ENCODE measurements at regions not wholly inside any gene's neighbourhood (a gene's known extent, or its start where the extent isn't known, plus 50 kb on each side); places are given as distances from the start of the nearest gene placed in this dataset.

- TF ChIP-seq CTCF (tag by site-specific recombination; IDR thresholded peaks at IDR 0.05) = no peak
- no peak for TF ChIP-seq ZNF521 (tag by site-specific recombination; IDR thresholded peaks at IDR 0.05)
- no peak for TF ChIP-seq PRDM10 (tag by site-specific recombination; IDR thresholded peaks at IDR 0.05)
- TF ChIP-seq ZNF596 (tag by site-specific recombination; IDR thresholded peaks at IDR 0.05) = no peak
These were observed 619.3 kb downstream of the SI start for GRCh38 chr3:164458986-164459385.

All from HEK293 (cell line).